ENCODE measurements at regions not wholly inside any gene's neighbourhood (a gene's known extent, or its start where the extent isn't known, plus 50 kb on each side); places are given as distances from the start of the nearest gene placed in this dataset.
"Not testable (repeated sequence)": the region's sequence is repeated elsewhere in the genome, so short reads cannot be mapped to it uniquely, and the experiment has no call there.

- no peak for DNase-seq
Observed at GRCh38 chr5:57727591-57727990, 245.0 kb upstream of the ACTBL2 start.

DNA sequence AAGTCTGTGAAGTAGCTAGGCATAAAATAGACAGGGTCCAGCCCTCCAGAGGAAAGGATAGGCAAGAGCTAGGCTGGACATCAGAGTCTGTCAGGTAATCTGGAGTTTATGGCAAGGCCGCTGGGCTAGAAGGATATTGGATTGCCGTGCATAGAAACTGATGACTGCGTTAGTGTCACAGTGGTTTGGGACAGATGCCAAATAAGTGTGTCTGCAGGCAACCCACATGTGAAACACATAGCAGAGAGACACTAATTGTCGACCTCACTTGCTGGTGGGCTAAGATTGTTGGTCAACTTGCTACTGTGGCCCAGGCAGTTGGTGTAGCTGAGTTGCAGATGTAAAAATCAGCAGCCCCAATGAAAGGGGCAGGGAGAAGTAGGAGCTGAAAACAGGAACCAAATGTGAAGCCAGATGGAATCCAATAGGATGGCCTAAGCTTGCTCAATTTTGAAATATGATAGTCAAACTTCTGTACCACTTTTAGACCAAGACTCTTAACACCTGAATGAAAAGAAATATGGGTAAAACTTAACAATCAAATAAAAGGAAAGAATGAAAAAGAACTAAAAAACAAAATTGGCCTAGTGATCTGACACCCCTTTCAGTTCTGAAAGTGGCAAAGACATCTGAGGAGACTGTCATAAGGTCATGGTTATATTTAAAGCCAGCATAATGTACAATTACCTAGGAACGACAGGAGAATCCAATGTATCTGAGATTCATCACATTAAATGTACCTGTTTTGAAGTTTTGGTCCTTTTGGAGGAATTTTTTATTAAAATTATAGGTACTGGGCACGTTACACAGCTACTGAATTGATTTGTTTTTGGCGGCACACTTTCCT lies 243.3 kb upstream of the ACTBL2 start:
- peak in 1 of 5 experiments; percentile 4 for DNase-seq

GRCh38 chr5:57724836-57725235 lies 242.2 kb upstream of the ACTBL2 start:
- no peak for DNase-seq

GRCh38 chr5:57721226-57721625 lies 238.6 kb upstream of the ACTBL2 start:
- DNase-seq = no peak

DNA sequence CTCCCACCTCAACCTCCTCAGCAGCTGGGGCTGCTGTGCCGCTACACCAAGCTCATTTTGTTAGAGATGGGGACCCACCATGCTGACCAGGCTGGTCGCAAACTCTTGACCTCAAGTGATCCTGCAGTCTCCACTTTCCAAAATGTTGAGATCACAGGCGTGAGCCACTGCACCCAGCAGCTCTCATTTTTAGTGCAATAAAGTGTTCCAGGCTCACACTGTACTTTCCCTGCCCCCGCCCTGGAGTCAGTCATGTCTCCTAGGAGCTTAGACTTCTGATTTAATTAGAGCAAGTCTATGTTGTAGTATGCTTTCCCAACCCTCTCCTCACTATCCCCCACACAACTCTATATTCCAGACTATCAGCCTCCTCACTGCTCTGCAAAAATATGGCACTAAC lies 238.0 kb upstream of the ACTBL2 start:
- no peak for DNase-seq

- no peak for DNase-seq
Observed at GRCh38 chr5:57719216-57719615, 236.6 kb upstream of the ACTBL2 start.

GRCh38 chr5:57718155-57718554 lies 235.5 kb upstream of the ACTBL2 start:
- no peak for DNase-seq

- no peak for DNase-seq
Observed at GRCh38 chr5:57717555-57717954, 234.9 kb upstream of the ACTBL2 start.

DNA sequence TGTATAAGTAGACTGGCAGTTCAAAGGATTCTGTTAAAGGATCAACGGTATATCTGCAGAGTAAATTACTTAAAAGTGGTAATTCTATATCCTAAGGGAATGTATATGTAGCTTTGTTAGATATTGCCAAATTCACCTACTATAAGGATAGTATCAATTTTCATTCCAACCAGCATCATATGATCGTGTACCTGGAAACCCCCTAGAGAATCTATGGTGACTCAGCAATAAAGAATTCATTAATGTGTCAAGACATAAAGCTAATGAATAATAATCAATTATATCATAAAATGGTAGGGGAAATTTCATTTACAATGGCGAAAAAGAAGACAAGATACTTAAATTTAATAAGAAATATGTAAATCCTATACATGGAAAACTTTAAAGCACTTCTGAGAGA lies 234.1 kb upstream of the ACTBL2 start:
- no peak for DNase-seq

- no peak for DNase-seq
Observed at GRCh38 chr5:57715296-57715695, 232.7 kb upstream of the ACTBL2 start.

GRCh38 chr5:57713535-57713934 lies 230.9 kb upstream of the ACTBL2 start:
- DNase-seq = not testable (repeated sequence)

DNA sequence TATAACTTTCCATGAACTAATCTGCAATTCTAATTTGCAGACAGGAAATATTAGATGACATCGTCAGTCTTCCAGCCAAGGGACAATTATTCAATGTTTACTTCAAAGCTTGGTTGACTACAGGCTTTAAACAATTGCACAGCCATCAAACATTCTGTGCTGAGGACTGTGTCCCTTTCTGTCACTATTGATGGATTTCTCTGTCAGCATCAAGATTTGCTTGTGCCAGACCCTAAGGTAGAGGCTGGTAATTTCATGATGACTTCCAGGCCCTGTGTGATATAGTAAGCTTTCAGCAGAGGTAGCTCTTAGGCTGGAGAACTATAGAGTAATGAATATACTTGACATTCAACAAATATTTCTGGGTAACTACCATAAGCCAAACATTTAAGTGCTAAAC lies 229.3 kb upstream of the ACTBL2 start:
- no peak for DNase-seq

DNA sequence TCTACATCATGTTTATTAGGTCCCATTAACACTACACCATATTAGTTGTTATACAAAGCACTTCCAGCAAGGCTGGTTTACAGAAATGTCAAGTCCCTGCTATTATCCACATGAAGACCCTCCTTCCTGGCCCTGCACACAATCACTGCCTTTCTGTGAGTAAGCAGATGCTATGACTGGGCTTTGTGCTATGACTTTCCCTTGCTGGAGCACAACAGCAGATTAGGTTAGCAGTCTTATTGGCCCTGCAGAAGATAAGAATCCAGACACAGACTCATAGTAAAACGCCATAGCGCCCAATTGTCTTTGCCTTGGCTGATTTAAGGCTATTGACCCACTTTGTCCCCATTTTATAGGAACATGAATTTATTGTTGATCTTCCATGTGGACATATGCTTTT lies 228.9 kb upstream of the ACTBL2 start:
- DNase-seq = no peak

DNA sequence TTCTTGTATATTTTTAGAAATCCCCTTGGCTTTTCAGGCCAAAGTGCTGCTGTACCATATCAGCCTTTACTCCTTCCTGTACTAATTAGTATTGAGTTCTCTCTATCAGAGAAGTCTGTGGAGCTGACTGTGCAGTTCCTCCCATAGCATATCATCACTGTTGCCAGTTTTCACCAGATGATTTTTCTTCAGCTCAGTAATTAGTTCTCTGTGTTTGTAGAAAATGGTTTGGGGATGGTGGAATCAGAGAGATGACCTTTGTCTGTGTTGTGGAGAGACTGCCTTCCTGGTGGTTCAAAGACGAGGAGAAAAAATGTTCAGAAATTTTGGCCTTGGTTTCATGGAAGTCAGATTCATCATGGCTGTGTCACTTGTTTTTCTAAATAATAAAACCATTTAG lies 227.5 kb upstream of the ACTBL2 start:
- DNase-seq = no peak

DNA sequence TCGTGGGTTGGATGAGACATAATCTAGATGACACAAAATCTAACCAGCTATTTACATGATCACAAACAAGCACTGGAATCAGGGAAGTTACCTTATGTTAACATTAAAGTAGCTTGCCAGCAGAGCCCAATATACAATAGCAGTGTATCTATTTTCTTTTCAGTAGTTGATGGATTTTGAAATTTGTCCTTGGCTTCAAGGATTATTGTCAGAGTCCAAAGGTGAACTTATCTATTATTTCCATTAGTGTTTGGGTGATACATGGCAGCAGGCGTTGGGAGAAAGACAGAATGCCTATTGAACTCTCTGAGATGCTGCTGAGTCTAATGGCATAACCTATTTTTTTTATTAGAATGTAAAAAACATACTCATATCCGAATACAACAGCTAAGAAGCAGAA lies 223.2 kb upstream of the ACTBL2 start:
- no peak for DNase-seq

GRCh38 chr5:57703721-57704120 lies 221.1 kb upstream of the ACTBL2 start:
- peak in 1 of 5 experiments; percentile 17 for DNase-seq

DNA sequence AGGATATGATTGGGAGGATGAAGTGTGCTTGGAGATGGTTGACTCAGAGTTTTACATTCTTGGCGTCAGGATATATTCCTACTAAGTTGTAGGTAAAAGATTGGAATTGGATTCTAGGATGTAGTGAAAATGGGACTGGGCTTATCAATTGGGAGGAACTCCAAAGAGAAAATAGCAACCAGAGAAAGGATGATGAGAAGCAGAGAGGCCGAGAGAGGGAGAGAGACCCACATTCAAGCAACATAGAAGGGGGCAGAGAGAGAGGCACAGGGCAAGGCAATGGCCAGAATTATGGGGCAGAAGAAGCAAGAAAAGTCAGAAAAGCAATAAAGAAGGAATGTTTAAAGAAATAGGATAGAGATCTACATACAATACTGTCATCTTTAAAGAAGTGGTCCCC lies 217.9 kb upstream of the ACTBL2 start:
- no peak for DNase-seq

DNA sequence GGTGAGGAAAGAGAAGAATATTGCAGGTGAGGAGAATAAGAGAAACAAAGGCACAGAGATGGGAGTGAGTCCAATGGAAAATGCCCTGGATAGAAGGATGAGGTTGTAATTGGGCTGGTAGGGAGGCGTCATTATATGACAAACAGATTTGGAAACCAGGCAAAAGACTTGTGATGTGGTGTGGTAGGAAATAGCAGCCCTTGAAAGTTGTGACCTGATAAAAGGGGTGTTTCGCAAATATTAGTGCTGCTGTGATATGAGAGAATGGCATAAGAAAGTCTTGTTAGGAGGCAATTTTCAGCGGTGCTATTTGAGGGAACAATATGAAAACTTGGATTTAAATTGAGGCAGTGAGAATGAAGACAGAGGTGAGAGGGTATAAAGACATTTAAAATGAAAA lies 217.5 kb upstream of the ACTBL2 start:
- DNase-seq = no peak

- no peak for DNase-seq
Observed at GRCh38 chr5:57698802-57699201, 216.2 kb upstream of the ACTBL2 start.

DNA sequence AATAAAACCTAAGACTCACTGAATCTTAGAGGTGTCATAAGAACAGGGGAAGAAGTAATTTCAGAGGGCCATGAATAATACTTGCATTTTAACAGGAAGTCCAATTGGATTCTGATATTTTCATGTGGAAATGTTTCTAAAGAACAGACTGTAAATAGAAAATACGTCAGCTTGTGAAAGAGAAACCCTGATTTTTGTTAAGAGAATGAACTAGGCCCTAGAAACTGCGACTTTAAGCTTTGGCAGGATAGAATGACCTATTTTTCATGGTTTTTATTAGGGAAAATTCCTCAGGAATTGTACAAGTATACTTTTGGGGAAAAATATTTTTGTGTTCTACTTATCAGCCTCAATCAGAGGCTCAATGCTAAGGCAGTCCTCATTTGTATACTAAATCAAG lies 215.5 kb upstream of the ACTBL2 start:
- DNase-seq = no peak

- DNase-seq = no peak
Observed at GRCh38 chr5:57696825-57697570, 214.4 kb upstream of the ACTBL2 start.

- DNase-seq = no peak
Observed at GRCh38 chr5:57696389-57696769, 213.8 kb upstream of the ACTBL2 start.

DNA sequence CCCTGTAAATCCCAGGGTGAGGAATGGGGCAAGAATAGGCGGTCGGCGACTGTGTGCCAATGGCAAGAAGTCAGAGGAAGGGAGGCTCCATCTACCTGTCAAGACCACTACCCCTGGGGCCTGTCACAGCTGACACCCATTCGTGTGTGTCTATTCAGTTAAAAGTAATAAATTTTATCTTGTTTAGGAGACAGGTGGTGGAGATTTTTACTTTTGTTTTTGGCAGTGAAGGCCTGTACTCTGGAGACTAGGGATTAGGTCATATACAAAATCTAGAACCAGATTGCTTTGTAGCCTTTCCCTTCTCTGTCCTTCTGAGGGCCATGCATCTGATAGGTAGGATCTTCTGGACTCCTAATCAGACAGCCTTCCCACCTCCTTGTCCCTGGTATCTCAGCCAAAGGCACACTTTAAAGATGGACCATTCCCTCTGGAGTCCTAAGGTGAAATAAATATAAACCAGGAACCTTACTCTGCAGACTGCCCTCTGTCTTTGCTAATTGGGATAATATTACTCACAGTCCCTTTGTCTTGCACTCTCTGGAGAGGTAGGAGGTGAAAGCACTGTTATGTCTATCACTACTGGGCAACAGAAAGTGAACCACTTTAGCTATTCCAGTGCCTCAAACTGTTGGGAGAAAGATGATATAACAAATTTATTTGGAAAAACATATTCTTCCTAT lies 213.2 kb upstream of the ACTBL2 start:
- DNase-seq = no peak

- no peak for DNase-seq
Observed at GRCh38 chr5:57695179-57695578, 212.6 kb upstream of the ACTBL2 start.
